PC-9 (cell line): ENCODE measurements at regions not wholly inside any gene's neighbourhood (a gene's known extent, or its start where the extent isn't known, plus 50 kb on each side); places are given as distances from the start of the nearest gene placed in this dataset.

ENCODE experiments used
- BruUV-seq: library from RNA; stranded (reverse); fragments of 400-500 nt; replicated peaks from 2 replicates; lab custom pipeline; 2021; lab: Mats Ljungman, UMichigan
- CTCF ChIA-PET: fragments of 300-600 bp; sonication (Branson Sonifier 250); formaldehyde crosslinking; loops from one replicate; lab custom pipeline; 2022; ENCODE audit warnings: antibody characterized with exemption; lab: Charles Lee
- POLR2A ChIA-PET: fragments of 300-600 bp; sonication (Branson Sonifier 250); formaldehyde crosslinking; loops from one replicate; lab custom pipeline; 2022; ENCODE audit warnings: antibody characterized with exemption; ENCODE audit not compliant: unreplicated experiment; lab: Charles Lee
- DNase-seq, 2 experiments: peaks; one replicate each; pipeline versions ENCODE4 v3.0.0 to v3.0.0-alpha.2; 2015 to 2022; ENCODE audit warnings: mixed read lengths in 1 of 2
- H2AFZ ChIP-seq: fragments of 200-600 bp; sonication (generic); 2 replicates; pipeline ENCODE4 v1.8.1; 2017; ENCODE audit warnings: antibody characterized with exemption
- H3F3A ChIP-seq: fragments of 200-600 bp; sonication (generic); 2 replicates; pipeline ENCODE4 v1.8.1; 2017; ENCODE audit warnings: antibody characterized with exemption, mild to moderate bottlenecking, low read depth; ENCODE audit not compliant: insufficient read depth
- H3K27ac ChIP-seq: fragments of 200-600 bp; sonication (generic); 2 replicates; pipeline ENCODE4 v1.6.1; 2016; ENCODE audit warnings: mixed run types
- H3K27me3 ChIP-seq: fragments of 200-600 bp; sonication (generic); 2 replicates; pipeline ENCODE4 v1.6.1; 2016; ENCODE audit warnings: low read depth, mixed run types; ENCODE audit not compliant: insufficient read depth
- H3K36me3 ChIP-seq: fragments of 200-600 bp; sonication (generic); 2 replicates; pipeline ENCODE4 v1.6.1; 2016; ENCODE audit warnings: low read depth, mixed run types
- H3K4me1 ChIP-seq: fragments of 200-600 bp; sonication (generic); replicated peaks from 2 replicates; pipeline ENCODE4 v1.6.1; 2016; ENCODE audit warnings: mixed run types; ENCODE audit not compliant: insufficient read depth
- H3K4me2 ChIP-seq: fragments of 200-600 bp; sonication (generic); 2 replicates; pipeline ENCODE4 v1.6.1; 2017; ENCODE audit warnings: mixed run types
- H3K4me3 ChIP-seq: fragments of 200-600 bp; sonication (generic); 2 replicates; pipeline ENCODE4 v1.6.1; 2016; ENCODE audit warnings: mixed run types
- H3K79me2 ChIP-seq: fragments of 200-600 bp; sonication (generic); 2 replicates; pipeline ENCODE4 v1.6.1; 2017; ENCODE audit warnings: low read depth, mixed run types
- H3K9me2 ChIP-seq: fragments of 200-600 bp; sonication (generic); 2 replicates; pipeline ENCODE4 v1.8.1; 2017; ENCODE audit warnings: mild to moderate bottlenecking; ENCODE audit not compliant: insufficient read depth
- H3K9me3 ChIP-seq: fragments of 200-600 bp; sonication (generic); 2 replicates; pipeline ENCODE4 v1.8.1; 2016; ENCODE audit warnings: low read depth; ENCODE audit not compliant: insufficient read depth
- H4K20me1 ChIP-seq: fragments of 200-600 bp; sonication (generic); 2 replicates; pipeline ENCODE4 v1.8.1; 2017; ENCODE audit not compliant: insufficient read depth
- EZH2 ChIP-seq: fragments of 200-600 bp; sonication (generic); IDR thresholded peaks from 2 replicates; pipeline ENCODE4 v1.8.0; 2017; ENCODE audit warnings: antibody characterized with exemption, low read depth
- intact Hi-C: fragments of 100-400 bp; cut with micrococcal nuclease; formaldehyde crosslinking; loops from one replicate; pipeline ENCODE4 v1.10.0; 2022; ENCODE audit not compliant: unreplicated experiment
- TF ChIP-seq, protein P1 (sequence below): fragments of 200-600 bp; sonication (generic); conservative IDR thresholded peaks from 2 replicates; pipeline ENCODE4 v1.6.1; 2017; ENCODE audit warnings: mixed run types, antibody characterized with exemption, mild to moderate bottlenecking, moderate library complexity

DNA sequence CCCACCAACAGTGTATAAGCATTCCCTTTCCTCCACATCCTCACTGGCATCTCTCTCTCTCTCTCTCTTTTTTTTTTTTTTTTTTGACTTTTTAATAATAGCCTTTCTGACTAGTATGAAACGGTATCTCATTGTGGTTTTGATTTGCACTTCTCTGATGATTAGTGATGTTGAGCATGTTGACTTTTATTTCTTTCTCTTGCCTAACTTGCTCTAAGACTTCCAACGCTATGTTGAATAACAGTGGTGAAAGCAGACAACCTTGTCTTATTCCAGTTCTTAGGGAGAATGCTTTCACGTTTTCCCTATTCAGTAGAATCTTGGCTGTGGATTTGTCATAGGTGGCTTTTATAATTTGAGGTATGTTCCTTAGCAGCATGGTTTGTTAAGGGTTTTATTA is 249.4 kb upstream of the MDFIC2 start:
- H3K36me3 ChIP-seq: no peaks in the 10 kb centered on the region
- no peaks in the 10 kb centered on the region for H3K9me3 ChIP-seq
- ChIA-PET CTCF (no interaction called here), POLR2A (no interaction called here)
- H3K4me2 ChIP-seq: no peak overlapping the region
- no peaks in the 10 kb centered on the region for H3K9me2 ChIP-seq
- intact Hi-C loops: no loop called here
- no peaks in the 10 kb centered on the region for H3F3A ChIP-seq
- H3K27ac ChIP-seq: no peak overlapping the region
- no peak overlapping the region for H2AFZ ChIP-seq
- H4K20me1 ChIP-seq: no peaks in the 10 kb centered on the region
- no peak overlapping the region for H3K4me3 ChIP-seq
- DNase-seq: no peak
- no peaks in the 10 kb centered on the region for H3K4me1 ChIP-seq
- no TSS peak for BruUV-seq
- no peaks in the 10 kb centered on the region for H3K79me2 ChIP-seq
- H3K27me3 ChIP-seq: no peaks in the 10 kb centered on the region
- no peak for TF ChIP-seq EZH2
- TF ChIP-seq, protein P1, sequence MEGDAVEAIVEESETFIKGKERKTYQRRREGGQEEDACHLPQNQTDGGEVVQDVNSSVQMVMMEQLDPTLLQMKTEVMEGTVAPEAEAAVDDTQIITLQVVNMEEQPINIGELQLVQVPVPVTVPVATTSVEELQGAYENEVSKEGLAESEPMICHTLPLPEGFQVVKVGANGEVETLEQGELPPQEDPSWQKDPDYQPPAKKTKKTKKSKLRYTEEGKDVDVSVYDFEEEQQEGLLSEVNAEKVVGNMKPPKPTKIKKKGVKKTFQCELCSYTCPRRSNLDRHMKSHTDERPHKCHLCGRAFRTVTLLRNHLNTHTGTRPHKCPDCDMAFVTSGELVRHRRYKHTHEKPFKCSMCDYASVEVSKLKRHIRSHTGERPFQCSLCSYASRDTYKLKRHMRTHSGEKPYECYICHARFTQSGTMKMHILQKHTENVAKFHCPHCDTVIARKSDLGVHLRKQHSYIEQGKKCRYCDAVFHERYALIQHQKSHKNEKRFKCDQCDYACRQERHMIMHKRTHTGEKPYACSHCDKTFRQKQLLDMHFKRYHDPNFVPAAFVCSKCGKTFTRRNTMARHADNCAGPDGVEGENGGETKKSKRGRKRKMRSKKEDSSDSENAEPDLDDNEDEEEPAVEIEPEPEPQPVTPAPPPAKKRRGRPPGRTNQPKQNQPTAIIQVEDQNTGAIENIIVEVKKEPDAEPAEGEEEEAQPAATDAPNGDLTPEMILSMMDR: no peak

GRCh38 chr3:70558956-70559355 is 246.5 kb upstream of the MDFIC2 start:
- no peaks in the 10 kb centered on the region for H3K36me3 ChIP-seq
- H3K4me2 ChIP-seq: no peak overlapping the region
- intact Hi-C loops: no loop called here
- no peak overlapping the region for H2AFZ ChIP-seq
- H3K4me3 ChIP-seq: no peak overlapping the region
- TF ChIP-seq EZH2: no peak
- TF ChIP-seq, protein P1: no peak
- H3K27ac ChIP-seq: no peak overlapping the region
- CTCF ChIA-PET: no interaction called here
- H3K27me3 ChIP-seq: no peaks in the 10 kb centered on the region
- no peak for DNase-seq
- no peaks in the 10 kb centered on the region for H3K79me2 ChIP-seq
- no peaks in the 10 kb centered on the region for H3K4me1 ChIP-seq
- H3K9me2 ChIP-seq: no peaks in the 10 kb centered on the region
- H3F3A ChIP-seq: no peaks in the 10 kb centered on the region
- BruUV-seq: no TSS peak
- no peaks in the 10 kb centered on the region for H4K20me1 ChIP-seq
- POLR2A ChIA-PET: no interaction called here
- H3K9me3 ChIP-seq: no peaks in the 10 kb centered on the region

- Histone ChIP-seq H3K27me3 (no peaks in the 10 kb centered on the region), H4K20me1 (no peaks in the 10 kb centered on the region), H3K4me3 (no peak overlapping the region), H3K36me3 (no peaks in the 10 kb centered on the region), H3K4me2 (no peak overlapping the region), H3F3A (no peaks in the 10 kb centered on the region), H2AFZ (no peak overlapping the region), H3K9me2 (no peaks in the 10 kb centered on the region), H3K79me2 (no peaks in the 10 kb centered on the region), H3K4me1 (no peaks in the 10 kb centered on the region), H3K27ac (no peak overlapping the region), H3K9me3 (no peaks in the 10 kb centered on the region)
- no peak for DNase-seq
- POLR2A ChIA-PET: no interaction called here
- intact Hi-C loops: no loop called here
- no peak for TF ChIP-seq EZH2
- TF ChIP-seq, protein P1: no peak
- no TSS peak for BruUV-seq
- CTCF ChIA-PET: no interaction called here
These were observed 245.5 kb upstream of the MDFIC2 start for GRCh38 chr3:70557976-70558375.
